ENCODE measurements at regions not wholly inside any gene's neighbourhood (a gene's known extent, or its start where the extent isn't known, plus 50 kb on each side); places are given as distances from the start of the nearest gene placed in this dataset.

DNA sequence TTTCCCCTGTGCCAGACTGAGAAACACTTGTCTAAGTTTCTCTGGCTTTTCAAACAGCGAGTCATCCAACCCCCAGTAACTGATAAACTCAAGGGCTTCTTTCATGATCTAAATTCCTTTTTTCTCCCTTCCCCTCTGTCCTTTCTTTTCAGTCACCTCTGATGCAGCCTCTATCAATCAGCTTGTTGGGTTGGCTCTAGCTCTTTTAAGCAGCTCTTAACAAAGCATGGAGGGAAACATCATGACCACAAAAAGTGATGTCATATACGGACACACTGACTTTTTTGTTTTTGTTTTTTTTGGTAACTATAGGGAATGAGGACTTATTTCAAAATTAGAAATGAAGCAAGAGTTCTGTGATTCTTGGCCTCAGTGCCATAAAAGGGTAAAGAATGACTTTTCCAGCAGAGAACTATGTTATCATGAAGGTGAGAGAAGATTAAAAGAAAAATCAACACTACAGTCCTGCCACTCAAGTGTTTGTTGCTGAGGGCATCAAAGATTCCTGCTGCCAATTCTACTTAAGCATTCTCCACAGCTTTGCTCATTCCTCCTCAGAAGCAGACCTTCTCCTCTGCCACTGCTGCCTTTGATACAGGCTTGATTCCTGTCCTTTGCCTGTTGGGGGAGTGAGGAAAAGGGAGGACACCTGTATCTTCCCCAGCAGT is 457.0 kb upstream of the ONECUT1 start:
- no CpG with 5 or more reads among the region's 2 CpGs for WGBS, 2 donors (ENCODE audit: extremely low coverage in 2 of 2, insufficient read length in 2 of 2, insufficient replicate concordance in 1 of 2)
- no peak overlapping the region for H2AFZ ChIP-seq (ENCODE audit: low read length)
- H3K4me1 ChIP-seq (ENCODE audit: control insufficient read depth in 2 of 2, insufficient read depth in 1 of 2, low read depth in 1 of 2, low read length in 2 of 2) = peaks cover 0 to 9% of the 10 kb centered on the region in 2 donors

DNA sequence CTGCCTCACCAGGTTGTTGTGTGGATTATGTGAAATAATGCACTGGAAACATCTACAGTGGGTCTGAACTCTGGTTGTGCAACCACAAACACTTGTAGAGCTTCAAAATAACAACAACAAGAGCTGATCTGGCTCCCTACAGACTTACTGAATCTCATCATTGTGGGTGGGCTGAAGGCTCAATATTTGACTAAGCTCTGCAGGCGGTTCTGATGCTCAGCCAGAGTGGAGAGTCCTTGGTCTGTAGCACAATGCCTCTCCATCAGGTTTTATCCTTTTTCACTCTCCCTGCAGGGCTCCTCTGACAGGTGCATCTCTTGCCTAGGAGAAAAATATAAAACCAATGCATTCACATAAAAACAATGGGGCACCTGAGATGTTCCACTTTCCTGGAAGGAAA is 456.3 kb upstream of the ONECUT1 start:
- no peaks in the 10 kb centered on the region for H3K36me3 ChIP-seq (replicated peaks in 1 of 2; ENCODE audit: control insufficient read depth in 2 of 2, insufficient read depth in 2 of 2, low read length in 2 of 2)
- H3K27ac ChIP-seq (replicated peaks; ENCODE audit: low read length) = no peak overlapping the region
- peaks cover 0 to 2% (median 0%) of the 10 kb centered on the region in 3 experiments for H3K27me3 ChIP-seq (ENCODE audit: control insufficient read depth in 3 of 3, insufficient read depth in 3 of 3, low read depth in 1 of 3, low read length in 3 of 3)
- no peak overlapping the region for H3K4me3 ChIP-seq (ENCODE audit: low read length in 2 of 2)
- H4K91ac ChIP-seq (ENCODE audit: low read depth, low read length, poor library complexity) = no peak overlapping the region
- no peak overlapping the region for H2BK5ac ChIP-seq (ENCODE audit: low read length)
- H3K9me3 ChIP-seq (replicated peaks in 1 of 2; ENCODE audit: control insufficient read depth in 2 of 2, insufficient read depth in 1 of 2, low read depth in 1 of 2, low read length in 2 of 2) = no peaks in the 10 kb centered on the region
- H3K23ac ChIP-seq (ENCODE audit: low read depth, low read length, poor library complexity) = no peak overlapping the region
- H3K79me1 ChIP-seq (ENCODE audit: low read depth, low read length) = no peaks in the 10 kb centered on the region
- no peak overlapping the region for H4K8ac ChIP-seq (ENCODE audit: low read depth, low read length)
- H3K4me2 ChIP-seq (ENCODE audit: insufficient read depth, low read length, poor library complexity, severe bottlenecking) = no peak overlapping the region
- H3K4ac ChIP-seq (ENCODE audit: low read length) = no peak overlapping the region
- no peak overlapping the region for H2AFZ ChIP-seq (ENCODE audit: low read length)
- H2AK5ac ChIP-seq (ENCODE audit: low read depth, low read length) = no peak overlapping the region
- H3K4me1 ChIP-seq (ENCODE audit: control insufficient read depth in 2 of 2, insufficient read depth in 1 of 2, low read depth in 1 of 2, low read length in 2 of 2) = peaks cover 0 to 5% of the 10 kb centered on the region in 2 donors
- H3K9ac ChIP-seq (ENCODE audit: low read depth, low read length, poor library complexity) = no peak overlapping the region
- no CpG with 5 or more reads among the region's 1 CpG for WGBS, 2 donors (ENCODE audit: extremely low coverage in 2 of 2, insufficient read length in 2 of 2, insufficient replicate concordance in 1 of 2)
- no peak overlapping the region for H3K14ac ChIP-seq (ENCODE audit: low read length)
- no peak overlapping the region for H2BK12ac ChIP-seq (ENCODE audit: low read length)
- no peak overlapping the region for H3K18ac ChIP-seq (ENCODE audit: low read length)
- no peak overlapping the region for H2BK15ac ChIP-seq (ENCODE audit: low read length)
- H2BK120ac ChIP-seq (ENCODE audit: low read depth, low read length) = no peak overlapping the region
- no peak for DNase-seq (ENCODE audit: low spot score)

More for the DNA sequence above, 457.0 kb upstream of the ONECUT1 start:
- no peak overlapping the region for H2AK5ac ChIP-seq (ENCODE audit: low read depth, low read length)
- no peak overlapping the region for H3K27ac ChIP-seq (replicated peaks; ENCODE audit: low read length)
- no peak overlapping the region for H2BK5ac ChIP-seq (ENCODE audit: low read length)
- no peak overlapping the region for H3K4me3 ChIP-seq (ENCODE audit: low read length in 2 of 2)
- no peak overlapping the region for H2BK120ac ChIP-seq (ENCODE audit: low read depth, low read length)
- no peak overlapping the region for H3K9ac ChIP-seq (ENCODE audit: low read depth, low read length, poor library complexity)
- DNase-seq (ENCODE audit: low spot score) = no peak
- peaks cover 0 to 2% (median 0%) of the 10 kb centered on the region in 3 experiments for H3K27me3 ChIP-seq (ENCODE audit: control insufficient read depth in 3 of 3, insufficient read depth in 3 of 3, low read depth in 1 of 3, low read length in 3 of 3)
- H3K23ac ChIP-seq (ENCODE audit: low read depth, low read length, poor library complexity) = no peak overlapping the region
- no peak overlapping the region for H3K14ac ChIP-seq (ENCODE audit: low read length)
- no peaks in the 10 kb centered on the region for H3K79me1 ChIP-seq (ENCODE audit: low read depth, low read length)
- no peaks in the 10 kb centered on the region for H3K36me3 ChIP-seq (replicated peaks in 1 of 2; ENCODE audit: control insufficient read depth in 2 of 2, insufficient read depth in 2 of 2, low read length in 2 of 2)
- no peak overlapping the region for H4K91ac ChIP-seq (ENCODE audit: low read depth, low read length, poor library complexity)
- H3K18ac ChIP-seq (ENCODE audit: low read length) = no peak overlapping the region
- H4K8ac ChIP-seq (ENCODE audit: low read depth, low read length) = no peak overlapping the region
- no peaks in the 10 kb centered on the region for H3K9me3 ChIP-seq (replicated peaks in 1 of 2; ENCODE audit: control insufficient read depth in 2 of 2, insufficient read depth in 1 of 2, low read depth in 1 of 2, low read length in 2 of 2)
- H3K4ac ChIP-seq (ENCODE audit: low read length) = no peak overlapping the region
- H2BK12ac ChIP-seq (ENCODE audit: low read length) = no peak overlapping the region
- H2BK15ac ChIP-seq (ENCODE audit: low read length) = no peak overlapping the region
- H3K4me2 ChIP-seq (ENCODE audit: insufficient read depth, low read length, poor library complexity, severe bottlenecking) = no peak overlapping the region

DNA sequence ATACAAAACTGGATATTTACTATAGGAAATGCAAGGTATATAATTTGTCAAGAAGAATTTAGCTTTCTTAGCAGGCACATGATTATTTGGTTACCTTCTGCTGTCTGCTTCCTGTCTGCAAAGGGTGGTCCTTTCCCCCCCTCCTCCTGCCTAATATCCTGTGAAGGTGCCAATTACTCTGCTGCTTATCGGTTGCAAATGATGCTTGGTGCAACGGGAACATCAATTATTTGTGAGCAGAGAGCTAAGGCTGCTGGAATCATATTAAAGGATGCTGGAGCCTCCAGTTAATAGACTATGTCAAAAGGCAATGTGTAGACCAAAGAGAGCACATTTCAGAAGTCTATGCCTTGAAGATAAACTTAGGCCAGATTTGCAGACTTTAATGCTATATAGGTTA is 443.7 kb upstream of the ONECUT1 start:
- WGBS, 2 donors (ENCODE audit: extremely low coverage in 2 of 2, insufficient read length in 2 of 2, insufficient replicate concordance in 1 of 2) = no CpG with 5 or more reads among the region's 2 CpGs
- Histone ChIP-seq H3K4me1 (ENCODE audit: control insufficient read depth in 2 of 2, insufficient read depth in 1 of 2, low read depth in 1 of 2, low read length in 2 of 2) (no peaks in the 10 kb centered on the region), H2AK5ac (ENCODE audit: low read depth, low read length) (no peak overlapping the region), H3K9me3 (replicated peaks in 1 of 2; ENCODE audit: control insufficient read depth in 2 of 2, insufficient read depth in 1 of 2, low read depth in 1 of 2, low read length in 2 of 2) (no peaks in the 10 kb centered on the region), H3K9ac (ENCODE audit: low read depth, low read length, poor library complexity) (no peak overlapping the region), H2BK120ac (ENCODE audit: low read depth, low read length) (no peak overlapping the region), H3K4me2 (ENCODE audit: insufficient read depth, low read length, poor library complexity, severe bottlenecking) (no peak overlapping the region), H3K79me1 (ENCODE audit: low read depth, low read length) (no peaks in the 10 kb centered on the region), H2AFZ (ENCODE audit: low read length) (no peak overlapping the region), H2BK15ac (ENCODE audit: low read length) (no peak overlapping the region), H3K4me3 (ENCODE audit: low read length in 2 of 2) (no peak overlapping the region), H3K18ac (ENCODE audit: low read length) (no peak overlapping the region), H3K23ac (ENCODE audit: low read depth, low read length, poor library complexity) (no peak overlapping the region), H4K8ac (ENCODE audit: low read depth, low read length) (no peak overlapping the region), H4K91ac (ENCODE audit: low read depth, low read length, poor library complexity) (no peak overlapping the region), H3K27me3 (ENCODE audit: control insufficient read depth in 3 of 3, insufficient read depth in 3 of 3, low read depth in 1 of 3, low read length in 3 of 3) (no peaks in the 10 kb centered on the region), H3K4ac (ENCODE audit: low read length) (no peak overlapping the region), H2BK5ac (ENCODE audit: low read length) (no peak overlapping the region), H2BK12ac (ENCODE audit: low read length) (no peak overlapping the region), H3K36me3 (replicated peaks in 1 of 2; ENCODE audit: control insufficient read depth in 2 of 2, insufficient read depth in 2 of 2, low read length in 2 of 2) (no peaks in the 10 kb centered on the region), H3K14ac (ENCODE audit: low read length) (no peak overlapping the region), H3K27ac (replicated peaks; ENCODE audit: low read length) (no peak overlapping the region)
- DNase-seq (ENCODE audit: low spot score) = no peak

DNA sequence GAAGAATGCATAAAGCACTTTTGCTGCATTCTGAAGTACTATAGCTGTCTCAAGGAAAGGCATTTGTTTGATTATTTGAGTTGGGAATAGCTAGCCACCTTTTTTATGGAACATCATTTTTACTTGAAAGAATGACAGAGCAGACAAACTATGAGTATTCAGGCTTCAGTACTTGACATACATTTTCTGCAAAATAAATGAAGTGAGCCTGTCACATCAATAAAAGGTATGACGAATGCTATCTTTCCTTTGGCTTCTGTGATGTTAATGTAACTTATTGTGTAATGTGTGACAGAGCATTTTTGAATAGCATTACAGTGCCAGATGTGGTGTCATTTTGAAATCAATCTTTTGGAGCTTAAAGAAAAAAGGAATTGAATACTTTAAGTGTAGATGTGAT is 440.3 kb upstream of the ONECUT1 start:
- Histone ChIP-seq H3K36me3 (replicated peaks in 1 of 2; ENCODE audit: control insufficient read depth in 2 of 2, insufficient read depth in 2 of 2, low read length in 2 of 2) (no peaks in the 10 kb centered on the region), H3K4me2 (ENCODE audit: insufficient read depth, low read length, poor library complexity, severe bottlenecking) (no peak overlapping the region), H3K23ac (ENCODE audit: low read depth, low read length, poor library complexity) (no peak overlapping the region), H2BK120ac (ENCODE audit: low read depth, low read length) (no peak overlapping the region), H2BK15ac (ENCODE audit: low read length) (no peak overlapping the region), H2AK5ac (ENCODE audit: low read depth, low read length) (no peak overlapping the region), H4K91ac (ENCODE audit: low read depth, low read length, poor library complexity) (no peak overlapping the region), H3K9me3 (replicated peaks in 1 of 2; ENCODE audit: control insufficient read depth in 2 of 2, insufficient read depth in 1 of 2, low read depth in 1 of 2, low read length in 2 of 2) (no peaks in the 10 kb centered on the region), H3K18ac (ENCODE audit: low read length) (no peak overlapping the region), H2BK5ac (ENCODE audit: low read length) (no peak overlapping the region), H3K27me3 (ENCODE audit: control insufficient read depth in 3 of 3, insufficient read depth in 3 of 3, low read depth in 1 of 3, low read length in 3 of 3) (no peaks in the 10 kb centered on the region), H3K9ac (ENCODE audit: low read depth, low read length, poor library complexity) (no peak overlapping the region), H2BK12ac (ENCODE audit: low read length) (no peak overlapping the region), H3K4me1 (ENCODE audit: control insufficient read depth in 2 of 2, insufficient read depth in 1 of 2, low read depth in 1 of 2, low read length in 2 of 2) (no peaks in the 10 kb centered on the region), H3K4me3 (ENCODE audit: low read length in 2 of 2) (no peak overlapping the region), H3K79me1 (ENCODE audit: low read depth, low read length) (no peaks in the 10 kb centered on the region), H3K14ac (ENCODE audit: low read length) (no peak overlapping the region), H2AFZ (ENCODE audit: low read length) (no peak overlapping the region), H3K4ac (ENCODE audit: low read length) (no peak overlapping the region), H4K8ac (ENCODE audit: low read depth, low read length) (no peak overlapping the region), H3K27ac (replicated peaks; ENCODE audit: low read length) (no peak overlapping the region)
- WGBS, 2 donors (ENCODE audit: extremely low coverage in 2 of 2, insufficient read length in 2 of 2, insufficient replicate concordance in 1 of 2) = no CpG with 5 or more reads among the region's 1 CpG
- no peak for DNase-seq (ENCODE audit: low spot score)
